A673 (cell line): ENCODE measurements at regions not wholly inside any gene's neighbourhood (a gene's known extent, or its start where the extent isn't known, plus 50 kb on each side); places are given as distances from the start of the nearest gene placed in this dataset.

Source experiments
- EZH2 ChIP-seq: fragments of 200-600 bp; sonication (generic); IDR thresholded peaks from 2 replicates; pipeline ENCODE4 v1.6.1; 2017; ENCODE audit warnings: borderline replicate concordance, low read depth, mild to moderate bottlenecking, mixed read lengths, antibody characterized with exemption, low read length; ENCODE audit not compliant: poor library complexity, severe bottlenecking
- TF ChIP-seq, protein P1 (sequence below): fragments of 300-800, 200-600 bp; sonication (generic); conservative IDR thresholded peaks from 2 replicates; pipeline ENCODE4 v1.5.1; 2017; ENCODE audit warnings: low read depth, mild to moderate bottlenecking, antibody characterized with exemption, low read length, moderate library complexity, mixed read lengths

- TF ChIP-seq, protein P1, sequence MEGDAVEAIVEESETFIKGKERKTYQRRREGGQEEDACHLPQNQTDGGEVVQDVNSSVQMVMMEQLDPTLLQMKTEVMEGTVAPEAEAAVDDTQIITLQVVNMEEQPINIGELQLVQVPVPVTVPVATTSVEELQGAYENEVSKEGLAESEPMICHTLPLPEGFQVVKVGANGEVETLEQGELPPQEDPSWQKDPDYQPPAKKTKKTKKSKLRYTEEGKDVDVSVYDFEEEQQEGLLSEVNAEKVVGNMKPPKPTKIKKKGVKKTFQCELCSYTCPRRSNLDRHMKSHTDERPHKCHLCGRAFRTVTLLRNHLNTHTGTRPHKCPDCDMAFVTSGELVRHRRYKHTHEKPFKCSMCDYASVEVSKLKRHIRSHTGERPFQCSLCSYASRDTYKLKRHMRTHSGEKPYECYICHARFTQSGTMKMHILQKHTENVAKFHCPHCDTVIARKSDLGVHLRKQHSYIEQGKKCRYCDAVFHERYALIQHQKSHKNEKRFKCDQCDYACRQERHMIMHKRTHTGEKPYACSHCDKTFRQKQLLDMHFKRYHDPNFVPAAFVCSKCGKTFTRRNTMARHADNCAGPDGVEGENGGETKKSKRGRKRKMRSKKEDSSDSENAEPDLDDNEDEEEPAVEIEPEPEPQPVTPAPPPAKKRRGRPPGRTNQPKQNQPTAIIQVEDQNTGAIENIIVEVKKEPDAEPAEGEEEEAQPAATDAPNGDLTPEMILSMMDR = no peak
- no peak for TF ChIP-seq EZH2
Measured at GRCh38 chr18:10124557-10124956, 210.7 kb downstream of the VAPA start.
